ENCODE measurements at regions not wholly inside any gene's neighbourhood (a gene's known extent, or its start where the extent isn't known, plus 50 kb on each side); places are given as distances from the start of the nearest gene placed in this dataset.

DNA sequence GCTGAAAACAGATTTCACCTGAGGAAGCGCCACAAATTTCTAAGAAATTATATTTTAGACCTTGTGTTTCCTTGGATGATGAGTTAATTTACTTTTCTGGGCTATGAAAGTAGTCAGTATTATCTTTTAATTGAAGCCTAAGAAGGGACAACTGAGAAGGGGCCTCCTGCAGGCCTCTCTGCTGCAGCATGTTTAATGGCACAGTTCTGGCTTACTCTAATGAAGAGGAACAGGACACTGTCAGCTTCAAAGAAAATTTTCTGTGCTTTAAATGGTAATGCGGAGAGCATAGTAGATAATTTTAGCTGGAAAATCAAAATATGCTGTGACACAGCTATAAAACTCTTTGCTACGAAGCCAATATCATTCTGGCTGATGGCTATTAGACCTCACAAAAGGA is 167.4 kb downstream of the HDGFL1 start:
- TF ChIP-seq, protein P1, sequence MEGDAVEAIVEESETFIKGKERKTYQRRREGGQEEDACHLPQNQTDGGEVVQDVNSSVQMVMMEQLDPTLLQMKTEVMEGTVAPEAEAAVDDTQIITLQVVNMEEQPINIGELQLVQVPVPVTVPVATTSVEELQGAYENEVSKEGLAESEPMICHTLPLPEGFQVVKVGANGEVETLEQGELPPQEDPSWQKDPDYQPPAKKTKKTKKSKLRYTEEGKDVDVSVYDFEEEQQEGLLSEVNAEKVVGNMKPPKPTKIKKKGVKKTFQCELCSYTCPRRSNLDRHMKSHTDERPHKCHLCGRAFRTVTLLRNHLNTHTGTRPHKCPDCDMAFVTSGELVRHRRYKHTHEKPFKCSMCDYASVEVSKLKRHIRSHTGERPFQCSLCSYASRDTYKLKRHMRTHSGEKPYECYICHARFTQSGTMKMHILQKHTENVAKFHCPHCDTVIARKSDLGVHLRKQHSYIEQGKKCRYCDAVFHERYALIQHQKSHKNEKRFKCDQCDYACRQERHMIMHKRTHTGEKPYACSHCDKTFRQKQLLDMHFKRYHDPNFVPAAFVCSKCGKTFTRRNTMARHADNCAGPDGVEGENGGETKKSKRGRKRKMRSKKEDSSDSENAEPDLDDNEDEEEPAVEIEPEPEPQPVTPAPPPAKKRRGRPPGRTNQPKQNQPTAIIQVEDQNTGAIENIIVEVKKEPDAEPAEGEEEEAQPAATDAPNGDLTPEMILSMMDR (conservative IDR thresholded peaks at IDR 0.05; ENCODE audit: low read depth, low read length), result no peak
- TF ChIP-seq MAZ (IDR thresholded peaks at IDR 0.05; ENCODE audit: borderline replicate concordance, low read depth, low read length) (no peak), SMC3 (IDR thresholded peaks at IDR 0.05; ENCODE audit: low read depth, low read length) (no peak), POLR2A (IDR thresholded peaks at IDR 0.05; ENCODE audit: low read depth, low read length) (no peak), RAD21 (IDR thresholded peaks at IDR 0.05; ENCODE audit: low read length) (no peak), FOS (IDR thresholded peaks at IDR 0.05; ENCODE audit: low read depth, low read length) (no peak), RFX5 (IDR thresholded peaks at IDR 0.05; ENCODE audit: low read depth, low read length) (no peak), CEBPB (IDR thresholded peaks at IDR 0.05; ENCODE audit: low read depth, low read length) (no peak), NFE2L2 (IDR thresholded peaks at IDR 0.05; ENCODE audit: low read depth, low read length) (no peak), RCOR1 (IDR thresholded peaks at IDR 0.05; ENCODE audit: insufficient replicate concordance, low read length) (no peak), CHD1 (IDR thresholded peaks at IDR 0.05; ENCODE audit: low read depth, low read length) (no peak)
- TF ChIP-seq, protein P2, sequence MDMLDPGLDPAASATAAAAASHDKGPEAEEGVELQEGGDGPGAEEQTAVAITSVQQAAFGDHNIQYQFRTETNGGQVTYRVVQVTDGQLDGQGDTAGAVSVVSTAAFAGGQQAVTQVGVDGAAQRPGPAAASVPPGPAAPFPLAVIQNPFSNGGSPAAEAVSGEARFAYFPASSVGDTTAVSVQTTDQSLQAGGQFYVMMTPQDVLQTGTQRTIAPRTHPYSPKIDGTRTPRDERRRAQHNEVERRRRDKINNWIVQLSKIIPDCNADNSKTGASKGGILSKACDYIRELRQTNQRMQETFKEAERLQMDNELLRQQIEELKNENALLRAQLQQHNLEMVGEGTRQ (IDR thresholded peaks at IDR 0.05; ENCODE audit: low read depth, low read length), result no peak
- TF ChIP-seq, protein P3, sequence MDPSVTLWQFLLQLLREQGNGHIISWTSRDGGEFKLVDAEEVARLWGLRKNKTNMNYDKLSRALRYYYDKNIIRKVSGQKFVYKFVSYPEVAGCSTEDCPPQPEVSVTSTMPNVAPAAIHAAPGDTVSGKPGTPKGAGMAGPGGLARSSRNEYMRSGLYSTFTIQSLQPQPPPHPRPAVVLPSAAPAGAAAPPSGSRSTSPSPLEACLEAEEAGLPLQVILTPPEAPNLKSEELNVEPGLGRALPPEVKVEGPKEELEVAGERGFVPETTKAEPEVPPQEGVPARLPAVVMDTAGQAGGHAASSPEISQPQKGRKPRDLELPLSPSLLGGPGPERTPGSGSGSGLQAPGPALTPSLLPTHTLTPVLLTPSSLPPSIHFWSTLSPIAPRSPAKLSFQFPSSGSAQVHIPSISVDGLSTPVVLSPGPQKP (IDR thresholded peaks at IDR 0.05; ENCODE audit: borderline replicate concordance, low read depth, low read length), result no peak
